HepG2 (cell line): ENCODE measurements at regions not wholly inside any gene's neighbourhood (a gene's known extent, or its start where the extent isn't known, plus 50 kb on each side); places are given as distances from the start of the nearest gene placed in this dataset.

ENCODE experiments used
- ATAC-seq: fragments of 200-7000 bp; cut with Tn5 transposase; 3 replicates; pipeline ENCODE4 v1.9.1; 2020; ENCODE audit warnings: mild to moderate bottlenecking, moderate library complexity
- BruUV-seq: library from RNA; stranded (reverse); fragments of 400-500 nt; replicated peaks from 2 replicates; lab custom pipeline; 2021; lab: Mats Ljungman, UMichigan
- CTCF ChIA-PET: fragments of 300-600 bp; formaldehyde crosslinking; extraction: SDS; loops from one replicate; lab custom pipeline; 2021; ENCODE audit warnings: low total read pairs, inconsistent platforms, low intra/inter-chr PET ratio; lab: Yijun Ruan, JAX
- POLR2A ChIA-PET: fragments of 350-600 bp; sonication (Branson Sonifier 250); formaldehyde crosslinking; loops from one replicate; lab custom pipeline; 2020; ENCODE audit warnings: antibody characterized with exemption, inconsistent platforms; lab: Yijun Ruan, JAX
- DNase-seq: peaks from one replicate; pipeline ENCODE4 v3.0.0-alpha.2; 2015; ENCODE audit warnings: low spot score
- FAIRE-seq: peaks from 3 replicates; lab custom pipeline; 2011; peaks lifted over from hg19 to GRCh38; lab: Jason Lieb, UNC
- H2AFZ ChIP-seq: one replicate; pipeline ENCODE4 v1.6.1; 2011; ENCODE audit warnings: low read length, inconsistent platforms
- H3K27ac ChIP-seq: fragments of 300-600 bp; 3 replicates; pipeline ENCODE4 v1.8.0; 2011; ENCODE audit warnings: mixed run types, mild to moderate bottlenecking, mixed read lengths, low read length, inconsistent platforms; ENCODE audit not compliant: insufficient read depth; ENCODE audit errors: extremely low read length
- H3K27me3 ChIP-seq, 2 experiments: fragments of 200-600 bp in 1 of 2; 2 replicates in 1 of 2; 3 replicates in 1 of 2; pipeline versions ENCODE4 v1.6.0 to v1.8.0; 2011; ENCODE audit warnings: low read length in 2 of 2, mild to moderate bottlenecking in 2 of 2, moderate library complexity in 2 of 2, inconsistent platforms in 1 of 2; ENCODE audit not compliant: insufficient read depth in 2 of 2, control insufficient read depth in 1 of 2
- H3K36me3 ChIP-seq, 2 experiments: fragments of 200-600 bp in 1 of 2; replicated peaks in 1 of 2; 2 replicates in 1 of 2; 3 replicates in 1 of 2; pipeline versions ENCODE4 v1.5.1 to v1.8.0; 2011; ENCODE audit warnings: low read length in 2 of 2, inconsistent platforms in 1 of 2; ENCODE audit not compliant: insufficient read depth in 2 of 2, control insufficient read depth in 1 of 2
- H3K4me1 ChIP-seq: 2 replicates; pipeline ENCODE4 v1.5.1; 2012; ENCODE audit warnings: low read length, inconsistent platforms; ENCODE audit not compliant: insufficient read depth
- H3K4me2 ChIP-seq: 2 replicates; pipeline ENCODE4 v1.6.0; 2011; ENCODE audit warnings: low read depth, low read length, inconsistent platforms
- H3K4me3 ChIP-seq, 3 experiments: fragments of 200-600 bp in 1 of 3; sonication (generic), shearing (Covaris generic) in 1 of 3; replicated peaks in 1 of 3; 2 replicates each; pipeline ENCODE4 v1.5.1; 2011 to 2016; ENCODE audit warnings: low read length in 3 of 3, inconsistent platforms in 2 of 3, low read depth in 2 of 3, mild to moderate bottlenecking in 2 of 3, control low read depth in 1 of 3, mixed read lengths in 1 of 3; ENCODE audit not compliant: insufficient read depth in 1 of 3
- H3K79me2 ChIP-seq: one replicate; pipeline ENCODE4 v1.6.1; 2011; ENCODE audit warnings: low read length, inconsistent platforms; ENCODE audit not compliant: insufficient read depth
- H3K9ac ChIP-seq: 2 replicates; pipeline ENCODE4 v1.6.0; 2011; ENCODE audit warnings: mild to moderate bottlenecking, low read depth, low read length, inconsistent platforms; ENCODE audit not compliant: insufficient read depth
- H3K9me3 ChIP-seq: 2 replicates; pipeline ENCODE4 v1.5.1; 2012; ENCODE audit warnings: mild to moderate bottlenecking, low read length
- H4K20me1 ChIP-seq: 2 replicates; pipeline ENCODE4 v1.6.0; 2011; ENCODE audit warnings: inconsistent platforms, mild to moderate bottlenecking, low read length, moderate library complexity; ENCODE audit not compliant: insufficient read depth
- KAT2B ChIP-seq: fragments of 150-350 bp; IDR thresholded peaks from 2 replicates; pipeline ENCODE4 v1.6.1; 2014; ENCODE audit warnings: low read depth, low read length, borderline replicate concordance
- MZF1 ChIP-seq: sonication (generic); formaldehyde crosslinking; IDR thresholded peaks from 2 replicates; pipeline ENCODE4 v1.8.1; 2023; ENCODE audit warnings: mild to moderate bottlenecking, missing genetic modification reagents, borderline replicate concordance
- PREB ChIP-seq: sonication (generic); formaldehyde crosslinking; IDR thresholded peaks from 2 replicates; pipeline ENCODE4 v1.4.0; 2020; ENCODE audit warnings: missing genetic modification reagents
- SMAD1 ChIP-seq: sonication (generic); formaldehyde crosslinking; IDR thresholded peaks from 2 replicates; pipeline ENCODE4 v1.4.0; 2020; ENCODE audit warnings: missing genetic modification reagents, low read depth, mild to moderate bottlenecking, borderline replicate concordance
- TEF ChIP-seq: sonication (generic); formaldehyde crosslinking; IDR thresholded peaks from 2 replicates; pipeline ENCODE4 v1.5.0; 2020; ENCODE audit warnings: missing genetic modification reagents
- ZBTB3 ChIP-seq: sonication (generic); formaldehyde crosslinking; IDR thresholded peaks from 2 replicates; pipeline ENCODE4 v1.4.0; 2020; ENCODE audit warnings: low read depth, mild to moderate bottlenecking, moderate library complexity, missing genetic modification reagents, borderline replicate concordance
- ZNF136 ChIP-seq: sonication (generic); formaldehyde crosslinking; IDR thresholded peaks from 2 replicates; pipeline ENCODE4 v1.8.1; 2022; ENCODE audit warnings: low read depth, mild to moderate bottlenecking, moderate library complexity, missing genetic modification reagents
- ZNF546 ChIP-seq: sonication (generic); formaldehyde crosslinking; conservative IDR thresholded peaks from 2 replicates; pipeline ENCODE4 v1.8.1; 2023; ENCODE audit warnings: mild to moderate bottlenecking, missing genetic modification reagents
- ZNF615 ChIP-seq: sonication (generic); formaldehyde crosslinking; IDR thresholded peaks from 2 replicates; pipeline ENCODE4 v1.5.0; 2020; ENCODE audit warnings: mild to moderate bottlenecking, missing genetic modification reagents, borderline replicate concordance
- ZNF740 ChIP-seq: sonication (generic); formaldehyde crosslinking; IDR thresholded peaks from 2 replicates; pipeline ENCODE4 v1.4.0; 2020; ENCODE audit warnings: missing genetic modification reagents
- ZNF839 ChIP-seq: sonication (generic); formaldehyde crosslinking; IDR thresholded peaks from 2 replicates; pipeline ENCODE4 v1.4.0; 2020; ENCODE audit warnings: missing genetic modification reagents, mild to moderate bottlenecking, borderline replicate concordance
- ZNF878 ChIP-seq: sonication (generic); formaldehyde crosslinking; IDR thresholded peaks from 2 replicates; pipeline ENCODE4 v1.8.1; 2023; ENCODE audit warnings: mild to moderate bottlenecking, missing genetic modification reagents, moderate library complexity
- WGBS: methylation state at CpG from one replicate; pipeline ENCODE4 v1.1.6; 2017; ENCODE audit warnings: low lambda C conversion rate; 5-methylcytosine and 5-hydroxymethylcytosine counted together
- in situ Hi-C: cut with HindIII; loops from 2 replicates; pipeline ENCODE4 v1.10.0; 2017; ENCODE audit warnings: low pct_unique_long_range_greater_than_20kb; ENCODE audit not compliant: extremely low pct_ligation_motif_present
- intact Hi-C: fragments of 100-400 bp; cut with micrococcal nuclease; formaldehyde crosslinking; loops from one replicate; pipeline ENCODE4 v1.10.0; 2022; ENCODE audit not compliant: unreplicated experiment
- TF ChIP-seq, protein P1 (sequence below): fragments of 450-650 bp; IDR thresholded peaks from 2 replicates; pipeline ENCODE4 v1.6.1; 2016
- TF ChIP-seq, protein P2 (sequence below): sonication (generic); formaldehyde crosslinking; IDR thresholded peaks from 2 replicates; pipeline ENCODE4 v1.5.1; 2020; ENCODE audit warnings: mild to moderate bottlenecking, missing genetic modification reagents, moderate library complexity

GRCh38 chr18:75926811-75927210 lies 499.3 kb upstream of the SMIM21 start:
- POLR2A ChIA-PET, result no interaction called here
- H3K79me2 ChIP-seq, result no peaks in the 10 kb centered on the region
- H3K27me3 ChIP-seq, result 0 out of 5 replicates have a peak, but pooled peaks cover 0 to 1% of the 10 kb centered on the region in 2 experiments
- no peak for FAIRE-seq
- H2AFZ ChIP-seq, result no peak overlapping the region
- H3K36me3 ChIP-seq, result no peaks in the 10 kb centered on the region
- no peak for ATAC-seq
- no peaks in the 10 kb centered on the region for H3K9me3 ChIP-seq
- TF ChIP-seq ZNF878 (CRISPR knock-in tag), result no peak
- TF ChIP-seq MZF1 (CRISPR knock-in tag), result no peak
- BruUV-seq, result no TSS peak
- no peak overlapping the region for H3K27ac ChIP-seq
- H4K20me1 ChIP-seq, result no peaks in the 10 kb centered on the region
- H3K4me1 ChIP-seq, result no peaks in the 10 kb centered on the region
- 10% methylated on average over 6 of the region's 6 CpGs for WGBS
- intact Hi-C loops, result no loop called here
- in situ Hi-C loops, result no loop called here
- no peak overlapping the region for H3K4me3 ChIP-seq
- no peak overlapping the region for H3K4me2 ChIP-seq
- CTCF ChIA-PET, result no interaction called here
- H3K9ac ChIP-seq, result no peak overlapping the region
- no peak for DNase-seq

GRCh38 chr18:75923169-75923568 lies 495.7 kb upstream of the SMIM21 start:
- H3K4me2 ChIP-seq, result no peak overlapping the region
- H3K4me1 ChIP-seq, result no peaks in the 10 kb centered on the region
- 0 out of 5 replicates have a peak, but pooled peaks cover 0 to 1% of the 10 kb centered on the region in 2 experiments for H3K27me3 ChIP-seq
- in situ Hi-C loops, result no loop called here
- ChIA-PET CTCF (no interaction called here), POLR2A (no interaction called here)
- no peak overlapping the region for H2AFZ ChIP-seq
- 4% methylated on average over 3 of the region's 4 CpGs for WGBS
- BruUV-seq, result no TSS peak
- no peaks in the 10 kb centered on the region for H3K9me3 ChIP-seq
- no peak overlapping the region for H3K9ac ChIP-seq
- H3K4me3 ChIP-seq, result no peak overlapping the region
- intact Hi-C loops, result no loop called here
- H3K27ac ChIP-seq, result no peak overlapping the region
- H3K79me2 ChIP-seq, result no peaks in the 10 kb centered on the region
- no peak for ATAC-seq
- H4K20me1 ChIP-seq, result no peaks in the 10 kb centered on the region
- DNase-seq, result no peak
- no peaks in the 10 kb centered on the region for H3K36me3 ChIP-seq
- FAIRE-seq, result no peak
- no peak for TF ChIP-seq ZNF136 (CRISPR knock-in tag)
- no peak for TF ChIP-seq ZBTB3 (CRISPR knock-in tag)
- no peak for TF ChIP-seq KAT2B
- no peak for TF ChIP-seq TEF (CRISPR knock-in tag)
- TF ChIP-seq SMAD1, result no peak
- no peak for TF ChIP-seq ZNF839 (CRISPR knock-in tag)
- TF ChIP-seq, protein P1, sequence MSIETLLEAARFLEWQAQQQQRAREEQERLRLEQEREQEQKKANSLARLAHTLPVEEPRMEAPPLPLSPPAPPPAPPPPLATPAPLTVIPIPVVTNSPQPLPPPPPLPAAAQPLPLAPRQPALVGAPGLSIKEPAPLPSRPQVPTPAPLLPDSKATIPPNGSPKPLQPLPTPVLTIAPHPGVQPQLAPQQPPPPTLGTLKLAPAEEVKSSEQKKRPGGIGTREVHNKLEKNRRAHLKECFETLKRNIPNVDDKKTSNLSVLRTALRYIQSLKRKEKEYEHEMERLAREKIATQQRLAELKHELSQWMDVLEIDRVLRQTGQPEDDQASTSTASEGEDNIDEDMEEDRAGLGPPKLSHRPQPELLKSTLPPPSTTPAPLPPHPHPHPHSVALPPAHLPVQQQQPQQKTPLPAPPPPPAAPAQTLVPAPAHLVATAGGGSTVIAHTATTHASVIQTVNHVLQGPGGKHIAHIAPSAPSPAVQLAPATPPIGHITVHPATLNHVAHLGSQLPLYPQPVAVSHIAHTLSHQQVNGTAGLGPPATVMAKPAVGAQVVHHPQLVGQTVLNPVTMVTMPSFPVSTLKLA, result no peak
- TF ChIP-seq ZNF546 (CRISPR knock-in tag), result no peak
- TF ChIP-seq, protein P2, sequence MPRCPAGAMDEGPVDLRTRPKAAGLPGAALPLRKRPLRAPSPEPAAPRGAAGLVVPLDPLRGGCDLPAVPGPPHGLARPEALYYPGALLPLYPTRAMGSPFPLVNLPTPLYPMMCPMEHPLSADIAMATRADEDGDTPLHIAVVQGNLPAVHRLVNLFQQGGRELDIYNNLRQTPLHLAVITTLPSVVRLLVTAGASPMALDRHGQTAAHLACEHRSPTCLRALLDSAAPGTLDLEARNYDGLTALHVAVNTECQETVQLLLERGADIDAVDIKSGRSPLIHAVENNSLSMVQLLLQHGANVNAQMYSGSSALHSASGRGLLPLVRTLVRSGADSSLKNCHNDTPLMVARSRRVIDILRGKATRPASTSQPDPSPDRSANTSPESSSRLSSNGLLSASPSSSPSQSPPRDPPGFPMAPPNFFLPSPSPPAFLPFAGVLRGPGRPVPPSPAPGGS, result no peak
- no peak for TF ChIP-seq ZNF615
- TF ChIP-seq ZNF740 (CRISPR knock-in tag), result no peak
- TF ChIP-seq PREB (CRISPR knock-in tag), result no peak
